Mesenchymal stem cell (in vitro differentiated cells and primary cell): ENCODE measurements at regions not wholly inside any gene's neighbourhood (a gene's known extent, or its start where the extent isn't known, plus 50 kb on each side); places are given as distances from the start of the nearest gene placed in this dataset.

ENCODE experiments used
- DNase-seq: peaks from one replicate; pipeline ENCODE4 v3.0.0-alpha.2; 2013
- H2AFZ ChIP-seq: one replicate; pipeline ENCODE4 v1.6.1; 2013; ENCODE audit warnings: low read depth, mild to moderate bottlenecking, control low read depth, inconsistent platforms, low read length, moderate library complexity
- H2AK5ac ChIP-seq: 2 replicates; pipeline ENCODE4 v1.6.1; 2013; ENCODE audit warnings: low read length, moderate library complexity, mild to moderate bottlenecking, inconsistent platforms; ENCODE audit not compliant: severe bottlenecking
- H2BK120ac ChIP-seq: one replicate; pipeline ENCODE4 v1.6.1; 2013; ENCODE audit warnings: low read depth, mild to moderate bottlenecking, inconsistent platforms, low read length, moderate library complexity
- H2BK12ac ChIP-seq, 2 experiments: one replicate each; pipeline ENCODE4 v1.6.1; 2013; ENCODE audit warnings: inconsistent platforms in 2 of 2, low read length in 2 of 2, mild to moderate bottlenecking in 2 of 2, moderate library complexity in 2 of 2, control low read depth in 1 of 2
- H2BK15ac ChIP-seq: one replicate; pipeline ENCODE4 v1.6.1; 2013; ENCODE audit warnings: mild to moderate bottlenecking, low read depth, inconsistent platforms; ENCODE audit not compliant: poor library complexity, severe bottlenecking
- H2BK5ac ChIP-seq: 2 replicates; pipeline ENCODE4 v1.6.1; 2013; ENCODE audit warnings: low read depth, mild to moderate bottlenecking, low read length, control low read depth, inconsistent platforms; ENCODE audit not compliant: poor library complexity, severe bottlenecking
- H3K14ac ChIP-seq, 2 experiments: one replicate each; pipeline ENCODE4 v1.6.1; 2013; ENCODE audit warnings: inconsistent platforms in 2 of 2, low read length in 2 of 2, control low read depth in 1 of 2, mild to moderate bottlenecking in 1 of 2, moderate library complexity in 1 of 2
- H3K18ac ChIP-seq, 2 experiments: one replicate each; pipeline ENCODE4 v1.6.1; 2013; ENCODE audit warnings: inconsistent platforms in 2 of 2, low read length in 2 of 2, control low read depth in 1 of 2, low read depth in 1 of 2, mild to moderate bottlenecking in 1 of 2
- H3K23ac ChIP-seq, 2 experiments: one replicate each; pipeline ENCODE4 v1.6.1; 2013; ENCODE audit warnings: inconsistent platforms in 2 of 2, low read length in 2 of 2, mild to moderate bottlenecking in 2 of 2, moderate library complexity in 2 of 2, control low read depth in 1 of 2
- H3K27ac ChIP-seq: 2 replicates; pipeline ENCODE4 v1.5.1; 2013; ENCODE audit warnings: mild to moderate bottlenecking, moderate library complexity, low read length, control low read depth, inconsistent platforms; ENCODE audit not compliant: poor library complexity, severe bottlenecking
- H3K27me3 ChIP-seq, 2 experiments: 2 replicates each; pipeline versions ENCODE4 v1.6.1 to v1.7.0; 2013; ENCODE audit warnings: low read length in 2 of 2, mild to moderate bottlenecking in 2 of 2, moderate library complexity in 2 of 2, control low read depth in 1 of 2, inconsistent platforms in 1 of 2; ENCODE audit not compliant: control insufficient read depth in 1 of 2, insufficient read depth in 1 of 2
- H3K36me3 ChIP-seq, 2 experiments: 2 replicates each; pipeline versions ENCODE4 v1.6.1 to v1.7.0; 2013; ENCODE audit warnings: low read length in 2 of 2, control low read depth in 1 of 2, inconsistent platforms in 1 of 2, low read depth in 1 of 2, mild to moderate bottlenecking in 1 of 2; ENCODE audit not compliant: insufficient read depth in 2 of 2, control insufficient read depth in 1 of 2
- H3K4ac ChIP-seq, 2 experiments: one replicate each; pipeline ENCODE4 v1.6.1; 2013; ENCODE audit warnings: inconsistent platforms in 2 of 2, low read length in 2 of 2, mild to moderate bottlenecking in 2 of 2, moderate library complexity in 2 of 2, control low read depth in 1 of 2, low read depth in 1 of 2
- H3K4me1 ChIP-seq: 2 replicates; pipeline ENCODE4 v1.6.1; 2013; ENCODE audit warnings: low read depth, low read length, control low read depth; ENCODE audit not compliant: control insufficient read depth, insufficient read depth
- H3K4me2 ChIP-seq: 2 replicates; pipeline ENCODE4 v1.6.1; 2013; ENCODE audit warnings: low read length, mild to moderate bottlenecking, inconsistent platforms; ENCODE audit not compliant: poor library complexity, severe bottlenecking
- H3K4me3 ChIP-seq, 2 experiments: 2 replicates each; pipeline versions ENCODE4 v1.5.1 to v1.7.0; 2013; ENCODE audit warnings: low read length in 2 of 2, mild to moderate bottlenecking in 2 of 2, control low read depth in 1 of 2, low read depth in 1 of 2; ENCODE audit not compliant: insufficient read depth in 1 of 2
- H3K79me1 ChIP-seq: replicated peaks from 2 replicates; pipeline ENCODE4 v1.6.1; 2013; ENCODE audit warnings: mild to moderate bottlenecking, control low read depth, low read length, inconsistent platforms; ENCODE audit not compliant: poor library complexity, severe bottlenecking
- H3K9ac ChIP-seq: 2 replicates; pipeline ENCODE4 v1.7.0; 2013; ENCODE audit warnings: mild to moderate bottlenecking, low read length, moderate library complexity
- H3K9me3 ChIP-seq: 2 replicates; pipeline ENCODE4 v1.7.0; 2013; ENCODE audit warnings: mild to moderate bottlenecking, low read length; ENCODE audit not compliant: control insufficient read depth
- H4K8ac ChIP-seq: one replicate; pipeline ENCODE4 v1.6.1; 2013; ENCODE audit warnings: inconsistent platforms, mild to moderate bottlenecking, low read length, moderate library complexity
- H4K91ac ChIP-seq: one replicate; pipeline ENCODE4 v1.6.1; 2013; ENCODE audit warnings: mild to moderate bottlenecking, low read length, inconsistent platforms
- WGBS: methylation state at CpG from one replicate; pipeline ENCODE4 v1.1.7; 2013; ENCODE audit warnings: mixed read lengths; 5-methylcytosine and 5-hydroxymethylcytosine counted together

DNA sequence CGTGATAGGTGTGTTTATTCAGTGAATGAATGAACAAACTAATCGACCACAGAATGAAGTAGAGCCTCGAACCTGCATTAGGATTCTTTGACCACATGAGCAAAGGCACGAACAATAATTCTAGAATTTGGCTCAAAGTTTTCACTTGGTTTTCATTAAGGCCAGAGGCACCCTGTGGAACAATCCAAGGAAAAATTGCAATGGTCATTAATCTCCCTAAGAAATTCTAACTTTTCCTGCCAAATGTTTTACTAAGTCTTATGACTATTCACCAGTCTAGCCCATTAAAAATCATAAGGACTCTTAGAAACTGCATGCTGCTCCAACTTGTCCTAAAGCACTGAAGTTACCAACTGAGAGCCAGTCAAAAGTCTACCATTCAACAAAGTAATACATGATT, 271.7 kb downstream of the EFNB2 start:
- Histone ChIP-seq H3K36me3 (no peaks in the 10 kb centered on the region), H2BK12ac (no peak overlapping the region), H3K9me3 (peaks cover 8% of the 10 kb centered on the region), H2BK15ac (no peak overlapping the region), H2AK5ac (no peak overlapping the region), H3K4me1 (no peaks in the 10 kb centered on the region), H3K23ac (no peak overlapping the region), H3K4ac (no peak overlapping the region), H2BK120ac (no peak overlapping the region), H3K9ac (no peak overlapping the region), H3K79me1 (no peaks in the 10 kb centered on the region), H4K91ac (no peak overlapping the region), H3K4me2 (no peak overlapping the region), H3K27me3 (no peaks in the 10 kb centered on the region), H3K27ac (no peak overlapping the region), H3K4me3 (no peak overlapping the region), H2BK5ac (no peak overlapping the region), H3K18ac (no peak overlapping the region), H4K8ac (no peak overlapping the region), H2AFZ (no peak overlapping the region), H3K14ac (no peak overlapping the region)
- DNase-seq: no peak
- WGBS: 94% methylated on average over 4 of the region's 4 CpGs

DNA sequence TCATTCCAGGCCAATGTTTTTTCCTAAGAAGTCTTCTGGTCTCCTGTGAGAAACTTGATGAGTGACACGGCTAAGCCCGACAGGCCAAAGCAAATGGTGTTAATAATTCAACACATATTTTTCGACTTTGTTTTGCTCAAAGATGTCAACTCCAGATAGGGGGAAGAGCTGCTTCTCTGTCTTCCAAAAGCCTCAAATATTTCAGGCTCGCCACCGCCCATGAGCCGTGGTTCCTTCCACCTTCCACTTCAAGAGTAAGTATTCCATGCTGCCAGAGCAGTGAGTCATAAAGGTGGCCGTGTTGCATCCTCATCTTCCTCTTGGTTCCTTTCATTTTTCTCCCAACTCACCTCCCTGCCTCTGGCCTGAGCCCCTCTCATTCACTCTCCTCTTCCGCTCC, 272.6 kb downstream of the EFNB2 start:
- Histone ChIP-seq H4K91ac (no peak overlapping the region), H3K9me3 (peaks cover 8% of the 10 kb centered on the region), H3K27me3 (no peaks in the 10 kb centered on the region), H3K79me1 (no peaks in the 10 kb centered on the region), H3K4me1 (no peaks in the 10 kb centered on the region), H3K23ac (no peak overlapping the region), H3K14ac (no peak overlapping the region), H3K4ac (no peak overlapping the region), H2BK120ac (no peak overlapping the region), H2BK12ac (no peak overlapping the region), H3K36me3 (no peaks in the 10 kb centered on the region), H4K8ac (no peak overlapping the region), H2AFZ (no peak overlapping the region), H3K4me2 (no peak overlapping the region), H2BK5ac (no peak overlapping the region), H3K9ac (no peak overlapping the region), H2BK15ac (no peak overlapping the region), H3K27ac (no peak overlapping the region), H3K18ac (no peak overlapping the region), H3K4me3 (no peak overlapping the region), H2AK5ac (no peak overlapping the region)
- DNase-seq: no peak
- 93% methylated on average over 8 of the region's 8 CpGs for WGBS

DNA sequence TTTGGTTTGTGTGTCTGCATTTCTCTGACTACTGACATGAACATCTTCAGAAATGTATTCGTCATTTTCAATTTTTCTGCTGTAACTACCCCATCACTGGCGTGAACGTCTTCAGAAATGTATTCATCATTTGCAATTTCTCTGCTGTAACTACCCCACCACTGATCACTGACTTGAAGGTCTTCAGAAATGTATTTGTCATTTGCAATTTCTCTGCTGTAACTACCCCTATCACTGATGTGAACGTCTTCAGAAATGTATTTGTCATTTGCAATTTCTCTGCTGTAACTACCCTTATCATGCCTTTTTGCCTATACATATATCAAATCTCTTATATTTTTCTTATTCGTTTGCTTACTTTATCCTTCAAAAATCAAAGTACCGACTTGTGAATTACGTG, 274.0 kb downstream of the EFNB2 start:
- Histone ChIP-seq H3K4me2 (no peak overlapping the region), H2AFZ (no peak overlapping the region), H4K8ac (no peak overlapping the region), H3K23ac (no peak overlapping the region), H3K79me1 (no peaks in the 10 kb centered on the region), H3K36me3 (no peaks in the 10 kb centered on the region), H3K18ac (no peak overlapping the region), H3K27ac (no peak overlapping the region), H2BK12ac (no peak overlapping the region), H2BK15ac (no peak overlapping the region), H3K9ac (no peak overlapping the region), H2BK120ac (no peak overlapping the region), H3K4me1 (no peaks in the 10 kb centered on the region), H3K4ac (no peak overlapping the region), H3K27me3 (no peaks in the 10 kb centered on the region), H2BK5ac (no peak overlapping the region), H3K4me3 (no peak overlapping the region), H3K9me3 (peaks cover 8% of the 10 kb centered on the region), H2AK5ac (no peak overlapping the region), H4K91ac (no peak overlapping the region), H3K14ac (no peak overlapping the region)
- no peak for DNase-seq
- 96% methylated on average over 7 of the region's 7 CpGs for WGBS

DNA sequence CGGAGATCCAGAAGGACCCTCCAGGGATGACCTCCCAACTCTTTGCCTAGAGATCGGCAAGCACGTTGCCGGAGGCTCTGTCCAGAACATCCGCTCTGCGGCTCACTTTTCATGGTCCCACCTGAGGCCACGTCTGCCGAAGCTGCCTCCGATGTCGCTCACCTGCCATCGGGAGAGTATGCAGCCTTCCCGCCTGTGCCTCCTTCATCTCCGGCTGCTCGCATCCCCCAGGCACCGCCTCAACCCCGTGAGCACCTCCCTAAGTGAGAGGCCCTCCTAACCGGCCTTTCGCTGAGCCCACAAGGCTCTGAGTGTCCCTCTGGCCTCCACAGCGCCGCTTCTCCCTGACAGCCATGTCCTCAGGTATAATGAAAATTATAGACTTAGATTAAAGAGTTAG, 275.1 kb downstream of the EFNB2 start:
- H3K79me1 ChIP-seq: no peaks in the 10 kb centered on the region
- no peak overlapping the region for H2BK120ac ChIP-seq
- no peak overlapping the region for H4K8ac ChIP-seq
- no peak overlapping the region for H3K23ac ChIP-seq
- H2AK5ac ChIP-seq: no peak overlapping the region
- H2AFZ ChIP-seq: no peak overlapping the region
- H3K27ac ChIP-seq: no peak overlapping the region
- no peak overlapping the region for H4K91ac ChIP-seq
- H3K4me3 ChIP-seq: no peak overlapping the region
- H3K14ac ChIP-seq: no peak overlapping the region
- no peak overlapping the region for H3K9ac ChIP-seq
- H2BK12ac ChIP-seq: no peak overlapping the region
- H3K4me2 ChIP-seq: no peak overlapping the region
- WGBS: 98% methylated on average over 16 of the region's 20 CpGs
- no peak overlapping the region for H2BK5ac ChIP-seq
- H3K27me3 ChIP-seq: no peaks in the 10 kb centered on the region
- no peaks in the 10 kb centered on the region for H3K4me1 ChIP-seq
- H3K36me3 ChIP-seq: no peaks in the 10 kb centered on the region
- H3K9me3 ChIP-seq: peaks cover 8% of the 10 kb centered on the region
- no peak overlapping the region for H3K4ac ChIP-seq
- no peak overlapping the region for H3K18ac ChIP-seq
- no peak overlapping the region for H2BK15ac ChIP-seq
- no peak for DNase-seq
